ENCODE measurements at regions not wholly inside any gene's neighbourhood (a gene's known extent, or its start where the extent isn't known, plus 50 kb on each side); places are given as distances from the start of the nearest gene placed in this dataset.

DNA sequence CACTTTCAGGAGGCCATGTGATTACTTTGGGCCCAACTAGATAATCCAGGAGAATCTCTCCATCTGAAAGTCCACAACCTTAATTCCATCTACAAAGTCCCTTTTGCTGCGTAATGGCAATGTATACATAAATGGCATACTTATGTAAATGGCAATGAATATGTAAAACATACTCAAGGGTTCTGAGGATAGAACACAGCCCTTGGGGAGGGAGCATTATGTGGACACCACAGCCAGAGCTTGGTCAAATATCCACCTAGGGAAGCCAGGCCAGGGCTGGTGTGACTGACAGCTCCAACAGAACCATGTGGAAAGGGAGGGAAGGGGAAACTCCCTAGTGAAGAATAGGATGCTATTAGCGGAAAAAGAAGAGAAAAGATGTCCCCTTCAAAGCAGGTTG, 496.2 kb downstream of the COG6 start:
- TF ChIP-seq, protein P1, sequence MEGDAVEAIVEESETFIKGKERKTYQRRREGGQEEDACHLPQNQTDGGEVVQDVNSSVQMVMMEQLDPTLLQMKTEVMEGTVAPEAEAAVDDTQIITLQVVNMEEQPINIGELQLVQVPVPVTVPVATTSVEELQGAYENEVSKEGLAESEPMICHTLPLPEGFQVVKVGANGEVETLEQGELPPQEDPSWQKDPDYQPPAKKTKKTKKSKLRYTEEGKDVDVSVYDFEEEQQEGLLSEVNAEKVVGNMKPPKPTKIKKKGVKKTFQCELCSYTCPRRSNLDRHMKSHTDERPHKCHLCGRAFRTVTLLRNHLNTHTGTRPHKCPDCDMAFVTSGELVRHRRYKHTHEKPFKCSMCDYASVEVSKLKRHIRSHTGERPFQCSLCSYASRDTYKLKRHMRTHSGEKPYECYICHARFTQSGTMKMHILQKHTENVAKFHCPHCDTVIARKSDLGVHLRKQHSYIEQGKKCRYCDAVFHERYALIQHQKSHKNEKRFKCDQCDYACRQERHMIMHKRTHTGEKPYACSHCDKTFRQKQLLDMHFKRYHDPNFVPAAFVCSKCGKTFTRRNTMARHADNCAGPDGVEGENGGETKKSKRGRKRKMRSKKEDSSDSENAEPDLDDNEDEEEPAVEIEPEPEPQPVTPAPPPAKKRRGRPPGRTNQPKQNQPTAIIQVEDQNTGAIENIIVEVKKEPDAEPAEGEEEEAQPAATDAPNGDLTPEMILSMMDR (IDR thresholded peaks at IDR 0.05; ENCODE audit: extremely low read depth, missing control alignments) = no peak
- no peak for DNase-seq (ENCODE audit: low spot score)

DNA sequence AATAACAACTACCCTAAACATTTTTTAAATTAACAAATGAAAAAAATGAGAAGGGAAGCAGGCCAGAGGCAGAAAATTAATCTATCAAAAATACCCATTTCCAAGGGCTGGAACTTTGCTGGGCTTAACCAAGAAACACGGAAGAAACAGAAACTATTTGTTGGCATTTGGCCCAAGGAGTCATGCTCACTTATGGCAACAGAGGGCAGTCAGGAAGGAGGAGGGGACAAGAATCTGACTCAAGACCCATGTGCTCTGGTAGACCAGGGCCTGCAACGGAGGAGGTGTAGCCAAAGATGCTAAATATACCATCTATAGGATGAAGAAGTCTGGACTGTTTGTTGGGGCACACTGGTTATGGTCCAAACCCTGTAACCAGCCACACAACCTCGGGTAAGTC, 496.7 kb downstream of the COG6 start:
- DNase-seq (ENCODE audit: low spot score) = no peak
- TF ChIP-seq, protein P1 (IDR thresholded peaks at IDR 0.05; ENCODE audit: extremely low read depth, missing control alignments) = no peak

DNA sequence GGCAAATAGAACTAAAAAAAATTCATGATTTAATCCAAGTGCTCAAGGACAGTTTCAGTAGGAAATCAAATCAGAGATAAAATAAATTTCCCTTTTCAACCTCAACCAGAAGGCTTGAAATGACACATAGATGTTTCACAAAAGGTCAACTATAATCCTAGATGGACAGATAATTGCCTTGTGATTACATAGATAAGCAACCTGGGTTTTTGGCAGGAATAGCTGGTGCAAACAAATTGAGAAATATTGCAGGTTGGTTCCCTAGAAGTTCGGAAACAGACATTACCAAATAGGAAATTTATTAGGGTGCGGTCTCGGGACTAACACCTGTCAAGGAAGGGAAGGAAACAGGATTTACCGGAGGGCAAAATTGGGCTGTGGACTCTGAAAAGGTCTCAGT, 497.5 kb downstream of the COG6 start:
- no peak for DNase-seq (ENCODE audit: low spot score)
- TF ChIP-seq, protein P1 (IDR thresholded peaks at IDR 0.05; ENCODE audit: extremely low read depth, missing control alignments) = no peak

DNA sequence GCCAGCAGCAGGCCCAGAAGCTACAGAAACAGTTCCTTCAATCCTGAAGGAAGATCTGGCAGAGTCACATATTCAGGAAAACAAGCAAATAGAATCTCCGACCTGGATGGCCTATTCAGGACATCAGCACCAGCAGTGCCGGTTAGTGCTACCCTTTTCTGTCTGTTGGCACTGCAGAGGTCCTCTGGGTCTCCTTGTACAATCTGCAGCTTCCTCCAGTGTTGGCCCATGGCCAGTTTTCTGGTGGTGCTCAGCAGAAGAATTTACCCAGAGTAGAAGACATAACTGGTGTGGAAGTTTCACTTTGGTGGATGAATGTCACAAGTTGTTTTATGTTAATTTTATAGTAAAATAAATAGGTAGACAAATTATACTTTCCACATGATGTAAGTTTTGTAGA, 498.1 kb downstream of the COG6 start:
- DNase-seq (ENCODE audit: low spot score) = no peak
- TF ChIP-seq, protein P1 (IDR thresholded peaks at IDR 0.05; ENCODE audit: extremely low read depth, missing control alignments) = no peak

DNA sequence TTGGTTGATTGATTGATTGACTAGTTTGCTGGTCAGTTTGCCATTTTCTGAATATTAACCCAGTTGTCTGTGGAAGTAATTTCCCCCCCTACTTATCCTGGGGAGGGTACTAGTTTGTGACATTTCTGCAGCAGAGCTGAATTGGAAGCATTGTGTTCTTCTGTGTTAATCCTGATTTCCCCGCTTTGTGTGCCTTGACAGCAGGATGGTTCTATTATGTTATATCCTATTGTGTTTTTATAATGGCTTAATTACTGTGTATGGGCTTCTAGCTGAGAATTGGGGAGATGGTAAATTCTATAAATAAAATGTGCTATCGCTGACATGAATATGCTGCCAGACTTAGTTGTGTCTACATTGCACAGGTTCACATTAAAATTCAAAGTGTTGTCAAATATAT, 499.7 kb downstream of the COG6 start:
- TF ChIP-seq, protein P1 (IDR thresholded peaks at IDR 0.05; ENCODE audit: extremely low read depth, missing control alignments) = no peak

DNA sequence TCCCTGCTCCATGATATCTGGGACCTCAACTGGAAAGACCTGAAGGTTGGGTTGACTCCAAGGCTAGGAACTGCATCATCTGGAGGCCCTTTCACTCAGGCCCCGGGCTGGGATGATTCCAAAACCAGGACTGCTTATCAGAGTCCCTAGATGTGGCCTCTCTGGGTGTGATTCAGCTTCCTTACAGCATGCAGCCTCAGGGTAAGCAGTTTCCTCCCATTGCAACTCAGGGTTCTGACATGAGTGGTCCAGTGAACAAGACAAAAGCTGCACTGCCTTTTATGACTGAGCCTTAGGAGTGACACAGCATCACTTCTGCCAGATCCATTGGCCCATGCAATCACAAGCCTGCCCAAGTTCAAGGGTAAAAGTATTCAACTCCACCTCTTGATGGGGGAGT, 502.8 kb downstream of the COG6 start:
- DNase-seq (ENCODE audit: low spot score) = no peak
- TF ChIP-seq, protein P1 (IDR thresholded peaks at IDR 0.05; ENCODE audit: extremely low read depth, missing control alignments) = no peak

More for the DNA sequence above, 499.7 kb downstream of the COG6 start:
- no peak for DNase-seq (ENCODE audit: low spot score)

DNA sequence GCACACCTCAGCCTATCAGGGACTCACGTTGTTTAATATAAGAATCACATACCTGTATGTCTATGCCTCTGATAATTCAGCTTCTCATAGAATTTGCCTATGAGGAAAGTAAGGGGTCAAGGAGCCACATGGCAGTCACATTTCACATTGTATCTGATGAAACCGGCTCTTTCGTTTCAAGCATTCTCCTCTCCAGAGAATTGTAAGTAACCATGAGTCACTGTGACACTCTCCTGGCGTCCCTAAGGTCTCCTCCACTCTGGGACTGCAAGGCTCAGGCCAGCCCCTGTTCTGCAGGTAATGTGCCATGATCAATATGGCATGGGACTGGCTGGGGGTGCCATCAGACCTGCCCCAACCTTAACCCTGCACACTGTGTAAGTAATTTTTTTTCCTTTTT, 503.3 kb downstream of the COG6 start:
- TF ChIP-seq, protein P1 (IDR thresholded peaks at IDR 0.05; ENCODE audit: extremely low read depth, missing control alignments) = no peak
- no peak for DNase-seq (ENCODE audit: low spot score)

Measured in GM20000 (cell line).